ENCODE measurements at regions not wholly inside any gene's neighbourhood (a gene's known extent, or its start where the extent isn't known, plus 50 kb on each side); places are given as distances from the start of the nearest gene placed in this dataset.

DNA sequence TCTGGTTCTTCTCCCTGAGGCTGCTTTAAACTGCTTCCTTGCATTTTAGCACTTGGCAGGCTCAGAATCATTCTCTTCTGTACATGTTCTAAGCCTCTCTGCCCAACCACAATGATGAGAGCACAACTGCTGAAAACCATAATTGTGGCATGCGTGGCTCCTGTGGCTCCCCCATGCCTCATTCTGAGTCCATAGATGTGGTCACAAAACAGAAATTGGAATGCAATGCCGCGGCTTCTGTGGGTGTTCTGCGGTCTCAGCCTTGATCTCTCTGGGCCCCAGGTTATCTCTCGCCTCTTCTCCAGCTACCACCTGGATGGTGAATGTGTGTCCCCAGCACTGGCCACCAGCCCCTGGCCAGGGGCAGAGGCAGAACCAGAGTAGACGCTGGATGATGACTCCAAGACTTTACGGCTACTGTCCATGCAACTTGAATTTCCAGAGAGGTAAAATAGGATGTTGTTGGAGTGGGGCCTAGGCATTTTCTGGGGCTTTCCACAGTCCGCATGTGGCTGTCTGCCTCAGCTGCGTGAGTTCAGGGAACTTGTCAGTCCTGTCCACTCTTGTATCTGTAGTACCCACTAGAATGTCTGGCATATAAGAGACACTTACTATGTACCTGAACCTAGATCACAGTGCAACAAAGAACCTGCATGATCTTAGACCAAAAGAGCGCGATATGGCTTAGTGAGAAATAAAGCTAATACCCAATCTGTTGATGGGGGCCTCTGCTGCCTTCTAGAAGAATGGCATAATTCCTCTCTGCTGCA is 52.4 kb upstream of the ADRB1 start:
- H3K27me3 Mint-ChIP-seq: peaks cover 71% of the 10 kb centered on the region
- ATAC-seq (peak; percentile 54), DNase-seq (peak; percentile 61)
- peaks cover 22% of the 10 kb centered on the region for H3K9me3 Mint-ChIP-seq
- H3K4me1 Mint-ChIP-seq: peaks cover 5% of the 10 kb centered on the region
- H3K4me3 Mint-ChIP-seq: peak overlapping the region; percentile 33
- H3K36me3 Mint-ChIP-seq (ENCODE audit: low read depth): no peaks in the 10 kb centered on the region
- peak overlapping the region; percentile 79 for H3K27ac Mint-ChIP-seq

DNA sequence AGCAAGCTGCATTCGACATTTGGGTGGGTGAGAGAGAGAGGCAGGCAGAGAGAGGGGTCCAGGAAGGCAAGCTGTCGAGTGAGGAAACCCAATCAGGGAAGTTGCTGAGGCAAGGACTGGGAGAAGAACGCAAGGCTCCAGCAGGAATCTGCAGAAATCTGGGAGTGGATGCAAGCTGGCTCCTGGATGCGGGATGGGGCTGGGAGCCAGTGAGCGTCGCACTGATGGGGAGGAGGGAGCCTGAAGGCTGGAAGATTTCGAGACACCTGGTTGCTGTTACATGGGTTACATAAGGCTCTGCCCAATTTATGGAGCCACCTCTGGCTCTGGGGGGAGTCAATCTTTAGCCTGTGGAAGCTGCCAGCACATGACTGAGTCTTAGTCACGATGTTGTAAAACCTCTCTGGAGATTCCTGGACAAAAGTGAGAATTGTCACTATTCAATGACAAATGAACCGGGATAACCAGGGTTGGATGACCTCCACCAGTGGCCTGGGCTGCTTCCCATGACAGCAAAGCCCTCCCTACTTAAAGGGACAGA is 51.1 kb upstream of the ADRB1 start:
- ATAC-seq (no peak), DNase-seq (no peak)
- Mint-ChIP-seq H3K27me3 (peaks cover 69% of the 10 kb centered on the region), H3K4me3 (no peak overlapping the region), H3K9me3 (peaks cover 10% of the 10 kb centered on the region), H3K27ac (no peak overlapping the region), H3K36me3 (ENCODE audit: low read depth) (no peaks in the 10 kb centered on the region), H3K4me1 (peaks cover 5% of the 10 kb centered on the region)

DNA sequence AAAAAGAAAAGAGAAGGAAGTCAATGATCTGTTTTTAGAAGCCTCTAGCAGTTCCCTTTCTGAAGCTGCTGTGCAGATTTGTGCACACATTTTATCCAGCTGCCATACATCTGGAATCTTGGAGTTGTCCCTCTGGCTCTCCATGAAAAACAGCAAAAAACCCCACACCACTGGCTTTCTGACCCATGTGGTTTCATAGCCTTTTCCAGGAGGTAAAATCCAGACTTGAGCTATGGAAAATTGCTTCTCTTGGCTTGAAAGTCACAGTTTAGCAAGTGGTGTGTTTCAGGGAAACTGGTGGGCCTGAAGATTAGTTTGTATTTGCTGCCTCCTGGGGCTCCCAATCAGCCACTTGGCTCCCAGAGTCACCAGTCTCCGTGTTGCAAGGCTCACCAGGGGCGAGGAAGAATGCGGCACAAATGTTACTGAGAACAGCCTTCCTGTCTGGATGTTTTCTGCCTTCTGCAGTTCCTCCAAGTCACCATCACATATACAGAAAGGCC is 50.1 kb upstream of the ADRB1 start:
- Mint-ChIP-seq H3K4me3 (no peak overlapping the region), H3K27me3 (peaks cover 60% of the 10 kb centered on the region), H3K9me3 (no peaks in the 10 kb centered on the region), H3K27ac (no peak overlapping the region), H3K36me3 (ENCODE audit: low read depth) (no peaks in the 10 kb centered on the region), H3K4me1 (peaks cover 5% of the 10 kb centered on the region)
- ATAC-seq (no peak), DNase-seq (no peak)

Measured in activated naive CD8-positive, alpha-beta T cell treated with anti-CD3 and anti-CD28 coated beads, Interleukin-2, amount 50 U/mL, for 24 hours (primary cell).